Muscle of arm (tissue), 1 donor: ENCODE measurements at regions not wholly inside any gene's neighbourhood (a gene's known extent, or its start where the extent isn't known, plus 50 kb on each side); places are given as distances from the start of the nearest gene placed in this dataset.
A peak's percentile ranks its signal among the peaks of the same experiment; 100 is the strongest.
"Not testable (repeated sequence)": the region's sequence is repeated elsewhere in the genome, so short reads cannot be mapped to it uniquely, and the experiment has no call there.

ENCODE experiments used
- DNase-seq: peaks from one replicate; pipeline ENCODE4 v3.0.0-alpha.2; 2013

GRCh38 chr1:85520826-85521820 lies 56.2 kb upstream of the DDAH1 start:
- DNase-seq = not testable (repeated sequence)

- DNase-seq = not testable (repeated sequence)
Measured at GRCh38 chr1:85522458-85522857, 57.5 kb upstream of the DDAH1 start.

- not testable (repeated sequence) for DNase-seq
Measured at GRCh38 chr1:85523061-85523460, 57.5 kb upstream of the CCN1 start.

GRCh38 chr1:85524281-85524886 lies 56.2 kb upstream of the CCN1 start:
- DNase-seq = not testable (repeated sequence)

- DNase-seq = not testable (repeated sequence)
Measured at GRCh38 chr1:85525591-85525991, 55.0 kb upstream of the CCN1 start.

- not testable (repeated sequence) for DNase-seq
Measured at GRCh38 chr1:85526216-85526615, 54.3 kb upstream of the CCN1 start.

GRCh38 chr1:85527145-85527544 lies 53.4 kb upstream of the CCN1 start:
- peak; percentile 31 for DNase-seq
